RPMI7951 (cell line): ENCODE measurements at regions not wholly inside any gene's neighbourhood (a gene's known extent, or its start where the extent isn't known, plus 50 kb on each side); places are given as distances from the start of the nearest gene placed in this dataset.
A peak's percentile ranks its signal among the peaks of the same experiment; 100 is the strongest.

ENCODE experiments used
- DNase-seq: peaks from one replicate; pipeline ENCODE4 v3.0.0-alpha.2; 2012; ENCODE audit warnings: low read depth

GRCh38 chr5:159855476-159856191 lies 60.6 kb upstream of the ADRA1B start:
- DNase-seq = peak; percentile 40

- DNase-seq = no peak
These were observed 57.4 kb upstream of the ADRA1B start for GRCh38 chr5:159858871-159859270.

GRCh38 chr5:159861086-159861485 lies 55.2 kb upstream of the ADRA1B start:
- DNase-seq = no peak

GRCh38 chr5:159864885-159865691 lies 51.2 kb upstream of the ADRA1B start:
- no peak for DNase-seq

- DNase-seq = no peak
These were observed 50.2 kb upstream of the ADRA1B start for GRCh38 chr5:159866093-159866492.
